DND-41 (cell line): ENCODE measurements at regions not wholly inside any gene's neighbourhood (a gene's known extent, or its start where the extent isn't known, plus 50 kb on each side); places are given as distances from the start of the nearest gene placed in this dataset.

Source experiments
- CTCF ChIP-seq: IDR thresholded peaks from 2 replicates; pipeline ENCODE4 v1.5.1; 2012; ENCODE audit warnings: borderline replicate concordance, low read length, moderate library complexity, mild to moderate bottlenecking; ENCODE audit not compliant: poor library complexity, severe bottlenecking; ENCODE audit errors: extremely low read depth
- EZH2 ChIP-seq: IDR thresholded peaks from 3 replicates; pipeline ENCODE4 v1.6.1; 2012; ENCODE audit warnings: borderline replicate concordance, low read depth, mild to moderate bottlenecking, moderate library complexity, low read length, inconsistent platforms; ENCODE audit not compliant: severe bottlenecking

GRCh38 chr6:143613749-143614148 lies 64.0 kb upstream of the PHACTR2 start:
- TF ChIP-seq EZH2: no peak
- TF ChIP-seq CTCF: no peak
